Osteocyte (in vitro differentiated cells): ENCODE measurements at regions not wholly inside any gene's neighbourhood (a gene's known extent, or its start where the extent isn't known, plus 50 kb on each side); places are given as distances from the start of the nearest gene placed in this dataset.

Experiments used
- DNase-seq: peaks from one replicate; pipeline ENCODE4 v3.0.0; 2021; ENCODE audit warnings: mixed read lengths; ENCODE audit not compliant: unreplicated experiment; ENCODE audit errors: extremely low spot score
- H3K27ac Mint-ChIP-seq: one replicate; pipeline ENCODE4 v1.8.0; 2021; ENCODE audit warnings: mild to moderate bottlenecking, mixed read lengths; ENCODE audit not compliant: unreplicated experiment
- H3K27me3 Mint-ChIP-seq: one replicate; pipeline ENCODE4 v1.8.0; 2021; ENCODE audit warnings: mixed read lengths; ENCODE audit not compliant: unreplicated experiment
- H3K36me3 Mint-ChIP-seq: one replicate; pipeline ENCODE4 v1.8.0; 2021; ENCODE audit warnings: mixed read lengths; ENCODE audit not compliant: unreplicated experiment
- H3K4me1 Mint-ChIP-seq: one replicate; pipeline ENCODE4 v1.8.0; 2021; ENCODE audit warnings: mixed read lengths; ENCODE audit not compliant: unreplicated experiment
- H3K4me3 Mint-ChIP-seq: one replicate; pipeline ENCODE4 v1.8.0; 2021; ENCODE audit warnings: mild to moderate bottlenecking, moderate library complexity, mixed read lengths; ENCODE audit not compliant: unreplicated experiment
- H3K9me3 Mint-ChIP-seq: one replicate; pipeline ENCODE4 v1.8.0; 2021; ENCODE audit warnings: mixed read lengths; ENCODE audit not compliant: unreplicated experiment
- TF ChIP-seq, protein P1 (sequence below): fragments of 200-600 bp; sonication (generic); IDR thresholded peaks from 2 replicates; pipeline ENCODE4 v1.5.0; 2021; ENCODE audit warnings: antibody characterized with exemption, mild to moderate bottlenecking, moderate library complexity

DNA sequence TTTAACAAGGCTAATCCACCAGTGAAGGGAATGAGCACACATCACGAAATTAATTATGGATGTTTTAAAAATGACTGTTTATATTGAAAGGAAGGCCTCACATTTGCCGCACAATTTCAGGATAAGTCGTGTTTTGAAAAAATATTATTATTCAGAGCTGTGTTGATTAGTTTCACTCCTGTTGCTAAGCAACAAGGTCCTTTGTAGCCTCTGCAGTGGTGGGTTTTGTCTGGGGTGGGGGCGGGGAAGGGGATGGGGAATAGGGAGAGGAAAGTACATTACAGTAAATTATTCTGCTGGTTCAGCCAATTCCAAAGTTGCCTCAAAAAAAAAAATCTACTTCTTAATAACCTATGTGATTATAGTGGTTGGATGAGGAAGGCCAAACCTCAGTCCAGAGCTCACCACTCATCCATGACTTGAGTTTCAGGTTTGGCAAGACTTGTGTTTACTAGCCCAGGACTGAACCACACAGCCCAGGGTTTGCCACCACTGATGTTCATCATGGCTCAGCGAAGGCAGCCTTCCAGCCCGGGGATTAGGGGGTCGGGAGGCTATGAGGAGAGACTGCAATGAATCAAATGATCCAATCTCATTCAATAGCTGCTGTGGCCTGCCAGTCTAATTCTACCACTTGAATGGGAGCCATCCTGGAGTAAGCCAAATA lies 162.5 kb upstream of the ATP6AP2 start:
- no peak for DNase-seq
- no peaks in the 10 kb centered on the region for H3K4me1 Mint-ChIP-seq
- TF ChIP-seq, protein P1, sequence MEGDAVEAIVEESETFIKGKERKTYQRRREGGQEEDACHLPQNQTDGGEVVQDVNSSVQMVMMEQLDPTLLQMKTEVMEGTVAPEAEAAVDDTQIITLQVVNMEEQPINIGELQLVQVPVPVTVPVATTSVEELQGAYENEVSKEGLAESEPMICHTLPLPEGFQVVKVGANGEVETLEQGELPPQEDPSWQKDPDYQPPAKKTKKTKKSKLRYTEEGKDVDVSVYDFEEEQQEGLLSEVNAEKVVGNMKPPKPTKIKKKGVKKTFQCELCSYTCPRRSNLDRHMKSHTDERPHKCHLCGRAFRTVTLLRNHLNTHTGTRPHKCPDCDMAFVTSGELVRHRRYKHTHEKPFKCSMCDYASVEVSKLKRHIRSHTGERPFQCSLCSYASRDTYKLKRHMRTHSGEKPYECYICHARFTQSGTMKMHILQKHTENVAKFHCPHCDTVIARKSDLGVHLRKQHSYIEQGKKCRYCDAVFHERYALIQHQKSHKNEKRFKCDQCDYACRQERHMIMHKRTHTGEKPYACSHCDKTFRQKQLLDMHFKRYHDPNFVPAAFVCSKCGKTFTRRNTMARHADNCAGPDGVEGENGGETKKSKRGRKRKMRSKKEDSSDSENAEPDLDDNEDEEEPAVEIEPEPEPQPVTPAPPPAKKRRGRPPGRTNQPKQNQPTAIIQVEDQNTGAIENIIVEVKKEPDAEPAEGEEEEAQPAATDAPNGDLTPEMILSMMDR, result no peak
- peaks cover 14% of the 10 kb centered on the region for H3K27me3 Mint-ChIP-seq
- H3K27ac Mint-ChIP-seq, result no peak overlapping the region
- no peaks in the 10 kb centered on the region for H3K36me3 Mint-ChIP-seq
- H3K9me3 Mint-ChIP-seq, result peaks cover 14% of the 10 kb centered on the region
- no peak overlapping the region for H3K4me3 Mint-ChIP-seq

DNA sequence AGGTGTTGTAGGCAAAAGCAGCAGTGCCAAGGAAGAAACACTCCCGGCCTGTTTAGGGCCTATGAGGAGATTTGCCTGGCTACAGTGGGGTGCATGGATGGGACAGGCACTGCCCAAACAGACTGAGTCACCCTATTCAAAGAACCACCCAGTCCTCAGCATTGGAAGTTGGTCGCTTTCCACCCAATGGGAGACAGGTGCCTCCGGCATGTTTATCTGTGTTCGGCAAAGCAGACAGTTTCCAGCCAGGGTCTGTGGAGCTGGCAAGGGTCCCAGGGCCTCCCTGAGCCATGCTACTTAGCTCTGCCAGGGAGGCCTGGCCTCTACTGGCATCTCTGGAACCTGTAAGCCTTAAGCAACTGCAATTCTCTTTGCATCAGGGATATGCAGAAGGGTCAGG lies 165.1 kb upstream of the ATP6AP2 start:
- Mint-ChIP-seq H3K27ac (no peak overlapping the region), H3K4me1 (no peaks in the 10 kb centered on the region), H3K9me3 (peaks cover 11% of the 10 kb centered on the region), H3K4me3 (no peak overlapping the region), H3K36me3 (no peaks in the 10 kb centered on the region), H3K27me3 (peaks cover 16% of the 10 kb centered on the region)
- DNase-seq, result no peak
- TF ChIP-seq, protein P1, result no peak

DNA sequence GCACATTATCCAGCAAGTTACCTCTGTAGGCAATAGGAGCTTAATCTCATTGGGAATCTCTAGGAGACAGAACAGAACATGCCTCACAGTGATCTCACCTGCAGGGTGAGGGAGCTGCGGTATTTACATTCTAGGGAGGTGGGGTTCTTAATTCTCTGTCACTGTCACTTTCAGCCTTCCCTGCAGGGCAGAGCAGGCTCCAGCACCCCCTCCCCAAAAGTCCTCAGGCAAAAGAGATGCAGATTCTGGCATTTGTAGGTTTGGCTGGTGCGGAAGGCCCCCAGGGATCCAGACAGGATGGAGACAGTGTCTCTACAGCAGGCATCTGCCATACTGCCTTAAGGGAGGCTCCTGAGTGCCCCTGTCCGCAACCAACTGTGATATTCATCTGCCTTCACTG lies 166.4 kb upstream of the ATP6AP2 start:
- Mint-ChIP-seq H3K4me1 (no peaks in the 10 kb centered on the region), H3K27ac (no peak overlapping the region), H3K36me3 (no peaks in the 10 kb centered on the region), H3K27me3 (peaks cover 21% of the 10 kb centered on the region), H3K4me3 (no peak overlapping the region), H3K9me3 (peaks cover 18% of the 10 kb centered on the region)
- DNase-seq, result no peak
- TF ChIP-seq, protein P1, result no peak

DNA sequence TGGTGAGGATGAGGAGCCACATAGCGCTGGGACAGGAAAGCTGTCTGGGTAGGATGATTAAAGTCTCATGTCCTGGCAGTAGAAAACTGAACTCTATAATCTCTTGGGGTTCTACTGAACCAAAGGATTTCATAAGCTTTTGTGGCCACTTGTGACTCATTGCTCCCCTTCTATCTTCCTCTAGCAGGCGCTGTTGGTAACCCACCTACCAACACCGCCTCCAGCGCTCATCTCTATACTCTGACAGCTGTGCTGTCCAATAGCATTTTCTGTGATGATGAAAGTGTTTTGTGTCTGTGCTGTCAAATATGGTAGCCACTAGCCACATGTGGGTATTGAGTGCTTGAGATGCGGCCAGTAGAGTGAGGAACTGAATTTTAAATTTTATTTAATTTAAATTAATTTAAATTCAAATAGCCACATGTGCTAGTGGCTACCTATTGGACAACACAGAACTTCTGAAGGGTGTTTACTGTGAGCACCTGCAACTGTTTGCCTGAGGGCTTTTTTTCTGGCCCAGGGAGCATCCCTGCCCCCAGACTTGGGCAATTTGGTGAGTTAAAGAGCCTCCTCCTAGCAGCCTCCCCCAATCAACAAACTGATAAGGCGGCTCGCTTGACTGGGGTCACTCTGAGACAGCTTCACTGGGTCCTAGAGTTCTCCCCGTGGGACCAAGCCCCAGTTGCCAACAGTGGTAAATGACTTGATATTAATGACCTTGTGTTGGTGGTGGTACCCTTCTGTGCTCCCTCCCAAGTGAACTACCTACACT lies 169.2 kb upstream of the ATP6AP2 start:
- H3K9me3 Mint-ChIP-seq, result peaks cover 24% of the 10 kb centered on the region
- no peak for DNase-seq
- H3K36me3 Mint-ChIP-seq, result no peaks in the 10 kb centered on the region
- peaks cover 24% of the 10 kb centered on the region for H3K27me3 Mint-ChIP-seq
- H3K4me3 Mint-ChIP-seq, result no peak overlapping the region
- H3K27ac Mint-ChIP-seq, result no peak overlapping the region
- no peaks in the 10 kb centered on the region for H3K4me1 Mint-ChIP-seq
- TF ChIP-seq, protein P1, result no peak

DNA sequence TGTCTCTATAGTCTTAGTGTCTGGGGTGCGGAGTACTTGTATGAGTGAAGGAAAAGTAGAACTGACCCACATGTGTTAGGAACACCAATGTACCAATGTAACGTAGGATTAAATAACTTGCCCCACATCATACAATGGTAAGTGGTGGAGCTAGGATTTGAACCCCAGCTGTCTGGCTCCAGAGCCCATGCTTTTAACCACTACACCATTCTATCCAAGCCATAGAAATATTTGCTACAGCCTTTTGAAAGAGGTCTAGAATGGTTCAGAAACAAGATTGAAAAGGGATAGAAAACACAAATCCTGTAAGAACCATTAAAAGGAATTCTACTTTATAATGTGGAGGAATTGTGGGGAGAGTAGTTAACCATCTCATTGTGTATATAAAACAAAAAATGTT lies 169.9 kb upstream of the ATP6AP2 start:
- no peak for DNase-seq
- Mint-ChIP-seq H3K27ac (no peak overlapping the region), H3K4me3 (no peak overlapping the region), H3K27me3 (peaks cover 24% of the 10 kb centered on the region), H3K9me3 (peaks cover 24% of the 10 kb centered on the region), H3K4me1 (no peaks in the 10 kb centered on the region), H3K36me3 (no peaks in the 10 kb centered on the region)
- TF ChIP-seq, protein P1, result no peak
